ENCODE measurements at regions not wholly inside any gene's neighbourhood (a gene's known extent, or its start where the extent isn't known, plus 50 kb on each side); places are given as distances from the start of the nearest gene placed in this dataset.

- peaks cover 8% of the 10 kb centered on the region for H3K9me3 Mint-ChIP-seq
- no peak overlapping the region for H3K27ac Mint-ChIP-seq (ENCODE audit: low read depth)
- H3K36me3 Mint-ChIP-seq (ENCODE audit: insufficient read depth) = peaks cover 3% of the 10 kb centered on the region
- ATAC-seq (replicated peaks; ENCODE audit: extremely low read depth, poor library complexity, severe bottlenecking) = no peak
- no peaks in the 10 kb centered on the region for H3K27me3 Mint-ChIP-seq
- DNase-seq (ENCODE audit: low spot score in 2 of 2) = no peak
- no peak overlapping the region for H3K4me3 Mint-ChIP-seq
- no peaks in the 10 kb centered on the region for H3K4me1 Mint-ChIP-seq
Measured at GRCh38 chr16:5575646-5576245, 478.2 kb upstream of the EEF2KMT start.

- no peak overlapping the region for H3K4me3 Mint-ChIP-seq
- no peak for ATAC-seq (replicated peaks; ENCODE audit: extremely low read depth, poor library complexity, severe bottlenecking)
- H3K27ac Mint-ChIP-seq (ENCODE audit: low read depth) = no peak overlapping the region
- H3K36me3 Mint-ChIP-seq (ENCODE audit: insufficient read depth) = peaks cover 3% of the 10 kb centered on the region
- no peak for DNase-seq (ENCODE audit: low spot score in 2 of 2)
- no peaks in the 10 kb centered on the region for H3K4me1 Mint-ChIP-seq
- peaks cover 8% of the 10 kb centered on the region for H3K9me3 Mint-ChIP-seq
- H3K27me3 Mint-ChIP-seq = no peaks in the 10 kb centered on the region
Measured at GRCh38 chr16:5575121-5575520, 477.5 kb upstream of the EEF2KMT start.

- DNase-seq (ENCODE audit: low spot score in 2 of 2) (no peak), ATAC-seq (replicated peaks; ENCODE audit: extremely low read depth, poor library complexity, severe bottlenecking) (no peak)
- Mint-ChIP-seq H3K9me3 (peaks cover 8% of the 10 kb centered on the region), H3K27ac (ENCODE audit: low read depth) (no peak overlapping the region), H3K4me3 (no peak overlapping the region), H3K4me1 (no peaks in the 10 kb centered on the region), H3K27me3 (no peaks in the 10 kb centered on the region), H3K36me3 (ENCODE audit: insufficient read depth) (peaks cover 1% of the 10 kb centered on the region)
Measured at GRCh38 chr16:5572056-5572455, 474.5 kb upstream of the EEF2KMT start.

- no peaks in the 10 kb centered on the region for H3K27me3 Mint-ChIP-seq
- ATAC-seq (replicated peaks; ENCODE audit: extremely low read depth, poor library complexity, severe bottlenecking) (no peak), DNase-seq (ENCODE audit: low spot score in 2 of 2) (no peak)
- no peaks in the 10 kb centered on the region for H3K4me1 Mint-ChIP-seq
- no peak overlapping the region for H3K4me3 Mint-ChIP-seq
- no peak overlapping the region for H3K27ac Mint-ChIP-seq (ENCODE audit: low read depth)
- peaks cover 8% of the 10 kb centered on the region for H3K9me3 Mint-ChIP-seq
- H3K36me3 Mint-ChIP-seq (ENCODE audit: insufficient read depth) = peaks cover 1% of the 10 kb centered on the region
Measured at GRCh38 chr16:5571446-5571845, 473.9 kb upstream of the EEF2KMT start.

- DNase-seq (ENCODE audit: low spot score in 2 of 2) (no peak), ATAC-seq (replicated peaks; ENCODE audit: extremely low read depth, poor library complexity, severe bottlenecking) (no peak)
- Mint-ChIP-seq H3K4me1 (no peaks in the 10 kb centered on the region), H3K36me3 (ENCODE audit: insufficient read depth) (no peaks in the 10 kb centered on the region), H3K27me3 (no peaks in the 10 kb centered on the region), H3K9me3 (peaks cover 20% of the 10 kb centered on the region), H3K27ac (ENCODE audit: low read depth) (no peak overlapping the region), H3K4me3 (no peak overlapping the region)
Measured at GRCh38 chr16:5561800-5562199, 464.2 kb upstream of the EEF2KMT start.

GRCh38 chr16:5560084-5560483 lies 462.5 kb upstream of the EEF2KMT start:
- Mint-ChIP-seq H3K27ac (ENCODE audit: low read depth) (no peak overlapping the region), H3K4me1 (no peaks in the 10 kb centered on the region), H3K9me3 (peaks cover 20% of the 10 kb centered on the region), H3K4me3 (no peak overlapping the region), H3K27me3 (no peaks in the 10 kb centered on the region), H3K36me3 (ENCODE audit: insufficient read depth) (no peaks in the 10 kb centered on the region)
- no peak for ATAC-seq (replicated peaks; ENCODE audit: extremely low read depth, poor library complexity, severe bottlenecking)
- no peak for DNase-seq (ENCODE audit: low spot score in 2 of 2)

GRCh38 chr16:5557966-5558365 lies 460.4 kb upstream of the EEF2KMT start:
- peaks cover 20% of the 10 kb centered on the region for H3K9me3 Mint-ChIP-seq
- no peak overlapping the region for H3K4me3 Mint-ChIP-seq
- DNase-seq (ENCODE audit: low spot score in 2 of 2) = no peak
- no peak for ATAC-seq (replicated peaks; ENCODE audit: extremely low read depth, poor library complexity, severe bottlenecking)
- H3K27ac Mint-ChIP-seq (ENCODE audit: low read depth) = no peak overlapping the region
- no peaks in the 10 kb centered on the region for H3K27me3 Mint-ChIP-seq
- no peaks in the 10 kb centered on the region for H3K36me3 Mint-ChIP-seq (ENCODE audit: insufficient read depth)
- no peaks in the 10 kb centered on the region for H3K4me1 Mint-ChIP-seq

GRCh38 chr16:5557448-5557847 lies 459.9 kb upstream of the EEF2KMT start:
- Mint-ChIP-seq H3K9me3 (peaks cover 20% of the 10 kb centered on the region), H3K27ac (ENCODE audit: low read depth) (no peak overlapping the region), H3K36me3 (ENCODE audit: insufficient read depth) (no peaks in the 10 kb centered on the region), H3K4me1 (no peaks in the 10 kb centered on the region), H3K27me3 (no peaks in the 10 kb centered on the region), H3K4me3 (no peak overlapping the region)
- DNase-seq (ENCODE audit: low spot score in 2 of 2) = no peak
- ATAC-seq (replicated peaks; ENCODE audit: extremely low read depth, poor library complexity, severe bottlenecking) = no peak

- DNase-seq (ENCODE audit: low spot score in 2 of 2) (no peak), ATAC-seq (replicated peaks; ENCODE audit: extremely low read depth, poor library complexity, severe bottlenecking) (no peak)
- Mint-ChIP-seq H3K36me3 (ENCODE audit: insufficient read depth) (no peaks in the 10 kb centered on the region), H3K27ac (ENCODE audit: low read depth) (no peak overlapping the region), H3K27me3 (no peaks in the 10 kb centered on the region), H3K9me3 (peaks cover 20% of the 10 kb centered on the region), H3K4me1 (no peaks in the 10 kb centered on the region), H3K4me3 (no peak overlapping the region)
Measured at GRCh38 chr16:5556158-5556810, 458.7 kb upstream of the EEF2KMT start.

- Mint-ChIP-seq H3K4me1 (no peaks in the 10 kb centered on the region), H3K27me3 (no peaks in the 10 kb centered on the region), H3K4me3 (no peak overlapping the region), H3K36me3 (ENCODE audit: insufficient read depth) (no peaks in the 10 kb centered on the region), H3K9me3 (no peaks in the 10 kb centered on the region), H3K27ac (ENCODE audit: low read depth) (no peak overlapping the region)
- DNase-seq (ENCODE audit: low spot score in 2 of 2) (no peak), ATAC-seq (replicated peaks; ENCODE audit: extremely low read depth, poor library complexity, severe bottlenecking) (no peak)
Measured at GRCh38 chr16:5551909-5552308, 454.3 kb upstream of the EEF2KMT start.

GRCh38 chr16:5549802-5550201 lies 452.2 kb upstream of the EEF2KMT start:
- Mint-ChIP-seq H3K27me3 (no peaks in the 10 kb centered on the region), H3K36me3 (ENCODE audit: insufficient read depth) (no peaks in the 10 kb centered on the region), H3K27ac (ENCODE audit: low read depth) (no peak overlapping the region), H3K9me3 (no peaks in the 10 kb centered on the region), H3K4me3 (no peak overlapping the region), H3K4me1 (no peaks in the 10 kb centered on the region)
- no peak for DNase-seq (ENCODE audit: low spot score in 2 of 2)
- no peak for ATAC-seq (replicated peaks; ENCODE audit: extremely low read depth, poor library complexity, severe bottlenecking)

- ATAC-seq (replicated peaks; ENCODE audit: extremely low read depth, poor library complexity, severe bottlenecking) (no peak), DNase-seq (ENCODE audit: low spot score in 2 of 2) (no peak)
- Mint-ChIP-seq H3K4me3 (no peak overlapping the region), H3K9me3 (no peaks in the 10 kb centered on the region), H3K4me1 (no peaks in the 10 kb centered on the region), H3K27ac (ENCODE audit: low read depth) (no peak overlapping the region), H3K36me3 (ENCODE audit: insufficient read depth) (no peaks in the 10 kb centered on the region), H3K27me3 (no peaks in the 10 kb centered on the region)
Measured at GRCh38 chr16:5541356-5541755, 443.8 kb upstream of the EEF2KMT start.

GRCh38 chr16:5537347-5537746 lies 439.8 kb upstream of the EEF2KMT start:
- Mint-ChIP-seq H3K36me3 (ENCODE audit: insufficient read depth) (no peaks in the 10 kb centered on the region), H3K27ac (ENCODE audit: low read depth) (no peak overlapping the region), H3K4me3 (no peak overlapping the region), H3K27me3 (no peaks in the 10 kb centered on the region), H3K9me3 (peaks cover 5% of the 10 kb centered on the region), H3K4me1 (no peaks in the 10 kb centered on the region)
- DNase-seq (ENCODE audit: low spot score in 2 of 2) (no peak), ATAC-seq (replicated peaks; ENCODE audit: extremely low read depth, poor library complexity, severe bottlenecking) (no peak)

All from central memory CD8-positive, alpha-beta T cell (primary cell).